MV-4-11 (cell line): ENCODE measurements at regions not wholly inside any gene's neighbourhood (a gene's known extent, or its start where the extent isn't known, plus 50 kb on each side); places are given as distances from the start of the nearest gene placed in this dataset.
"Not testable (repeated sequence)": the region's sequence is repeated elsewhere in the genome, so short reads cannot be mapped to it uniquely, and the experiment has no call there.

Source experiments
- DNase-seq: peaks from one replicate; lab custom pipeline; 2025; lab: John Stamatoyannopoulos, UW

GRCh38 chrX:45986081-45986480 lies 559.1 kb downstream of the ZNF674 start:
- no peak for DNase-seq

GRCh38 chrX:45982958-45983727 lies 562.1 kb downstream of the ZNF674 start:
- not testable (repeated sequence) for DNase-seq

- no peak for DNase-seq
Observed at GRCh38 chrX:45980726-45981125, 564.5 kb downstream of the ZNF674 start.

GRCh38 chrX:45975633-45976032 lies 569.6 kb downstream of the ZNF674 start:
- DNase-seq, result no peak

GRCh38 chrX:45972636-45973035 lies 572.6 kb downstream of the ZNF674 start:
- no peak for DNase-seq

- no peak for DNase-seq
Observed at GRCh38 chrX:45959567-45959966, 585.7 kb downstream of the ZNF674 start.

GRCh38 chrX:45956191-45956870 lies 588.9 kb downstream of the ZNF674 start:
- DNase-seq, result no peak

GRCh38 chrX:45955661-45956060 lies 589.6 kb downstream of the ZNF674 start:
- DNase-seq, result no peak

- DNase-seq, result no peak
Observed at GRCh38 chrX:45954026-45954425, 591.2 kb downstream of the ZNF674 start.

GRCh38 chrX:45952030-45952429 lies 593.2 kb downstream of the ZNF674 start:
- DNase-seq, result no peak

GRCh38 chrX:45935408-45935807 lies 609.8 kb downstream of the ZNF674 start:
- DNase-seq, result no peak

- DNase-seq, result no peak
Observed at GRCh38 chrX:45912316-45912715, 632.9 kb downstream of the ZNF674 start.

- DNase-seq, result no peak
Observed at GRCh38 chrX:45907786-45908185, 637.4 kb downstream of the ZNF674 start.

GRCh38 chrX:45903781-45904201 lies 641.4 kb downstream of the ZNF674 start:
- no peak for DNase-seq

GRCh38 chrX:45900766-45901615 lies 644.2 kb downstream of the ZNF674 start:
- no peak for DNase-seq

GRCh38 chrX:45894864-45895645 lies 650.2 kb downstream of the ZNF674 start:
- DNase-seq, result no peak

- DNase-seq, result no peak
Observed at GRCh38 chrX:45889471-45889870, 655.8 kb downstream of the ZNF674 start.

GRCh38 chrX:45888518-45888917 lies 656.7 kb downstream of the ZNF674 start:
- no peak for DNase-seq

GRCh38 chrX:45885931-45886330 lies 659.3 kb downstream of the ZNF674 start:
- no peak for DNase-seq

GRCh38 chrX:45879512-45879911 lies 665.7 kb downstream of the ZNF674 start:
- DNase-seq, result no peak

- DNase-seq, result no peak
Observed at GRCh38 chrX:45876206-45876605, 669.0 kb downstream of the ZNF674 start.

GRCh38 chrX:45873781-45874180 lies 671.4 kb downstream of the ZNF674 start:
- DNase-seq, result no peak
